GM13977 (cell line): ENCODE measurements at regions not wholly inside any gene's neighbourhood (a gene's known extent, or its start where the extent isn't known, plus 50 kb on each side); places are given as distances from the start of the nearest gene placed in this dataset.
"Not testable (repeated sequence)": the region's sequence is repeated elsewhere in the genome, so short reads cannot be mapped to it uniquely, and the experiment has no call there.

Source experiments
- DNase-seq: peaks from one replicate; pipeline ENCODE4 v3.0.0; 2012; ENCODE audit warnings: low spot score
- CTCF ChIP-seq: IDR thresholded peaks from 2 replicates; pipeline ENCODE4 v1.5.1; 2012; ENCODE audit warnings: mild to moderate bottlenecking, control low read depth; ENCODE audit not compliant: insufficient read depth; ENCODE audit errors: extremely low read depth, missing control alignments
- in situ Hi-C: fragments of 300-500 bp; cut with MboI; formaldehyde crosslinking; loops from one replicate; pipeline ENCODE4 v1.12.0; 2022; ENCODE audit warnings: low sequenced_read_pairs, low pct_unique_long_range_greater_than_20kb, mixed read lengths, inconsistent platforms; ENCODE audit not compliant: unreplicated experiment

DNA sequence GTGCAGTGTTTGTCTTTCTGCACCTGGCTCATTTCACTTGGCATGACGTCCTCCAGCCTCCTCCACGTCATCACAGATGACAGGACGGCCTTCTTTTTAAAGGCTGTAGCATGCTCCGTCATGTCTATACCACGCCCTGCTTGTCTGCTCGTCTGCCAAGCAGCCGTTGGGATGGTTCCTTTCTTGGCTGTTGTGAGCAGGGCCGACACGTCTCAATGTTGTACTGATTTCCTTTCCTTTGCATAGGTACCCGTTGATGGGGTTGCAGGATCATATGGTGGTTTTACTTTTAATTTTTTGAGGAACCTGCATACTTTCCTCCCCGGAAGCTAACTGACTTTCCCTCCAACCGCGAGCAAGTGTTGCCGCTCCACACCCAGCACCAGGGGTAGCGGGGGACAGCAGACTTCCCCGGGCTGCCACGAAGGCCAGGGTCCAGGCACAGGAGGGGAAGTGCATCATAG is 212.2 kb upstream of the ZNF469 start:
- no peak for TF ChIP-seq CTCF
- in situ Hi-C loops = no loop called here
- no peak for DNase-seq

- in situ Hi-C loops, DNase-seq: not testable (repeated sequence)
Measured at GRCh38 chr16:88171126-88171525, 211.6 kb upstream of the ZNF469 start.

GRCh38 chr16:88176184-88176583 is 206.6 kb upstream of the ZNF469 start:
- DNase-seq, in situ Hi-C loops: not testable (repeated sequence)

- in situ Hi-C loops, DNase-seq: not testable (repeated sequence)
Measured at GRCh38 chr16:88176591-88177180, 206.1 kb upstream of the ZNF469 start.

GRCh38 chr16:88178251-88178650 is 204.5 kb upstream of the ZNF469 start:
- in situ Hi-C loops = not testable (repeated sequence)

GRCh38 chr16:88178896-88179295 is 203.9 kb upstream of the ZNF469 start:
- DNase-seq, in situ Hi-C loops: not testable (repeated sequence)

More at GRCh38 chr16:88178251-88178650, 204.5 kb upstream of the ZNF469 start:
- DNase-seq = not testable (repeated sequence)

GRCh38 chr16:88182967-88183881 is 199.5 kb upstream of the ZNF469 start:
- not testable (repeated sequence) for DNase-seq

GRCh38 chr16:88184053-88184452 is 198.7 kb upstream of the ZNF469 start:
- in situ Hi-C loops, DNase-seq: not testable (repeated sequence)

More at GRCh38 chr16:88182967-88183881, 199.5 kb upstream of the ZNF469 start:
- in situ Hi-C loops = not testable (repeated sequence)

- DNase-seq, in situ Hi-C loops: not testable (repeated sequence)
Measured at GRCh38 chr16:88184566-88185355, 198.0 kb upstream of the ZNF469 start.

GRCh38 chr16:88185406-88185805 is 197.4 kb upstream of the ZNF469 start:
- in situ Hi-C loops, DNase-seq: not testable (repeated sequence)

- DNase-seq, in situ Hi-C loops: not testable (repeated sequence)
Measured at GRCh38 chr16:88185976-88186888, 196.5 kb upstream of the ZNF469 start.

GRCh38 chr16:88186889-88187870 is 195.6 kb upstream of the ZNF469 start:
- DNase-seq, in situ Hi-C loops: not testable (repeated sequence)

DNA sequence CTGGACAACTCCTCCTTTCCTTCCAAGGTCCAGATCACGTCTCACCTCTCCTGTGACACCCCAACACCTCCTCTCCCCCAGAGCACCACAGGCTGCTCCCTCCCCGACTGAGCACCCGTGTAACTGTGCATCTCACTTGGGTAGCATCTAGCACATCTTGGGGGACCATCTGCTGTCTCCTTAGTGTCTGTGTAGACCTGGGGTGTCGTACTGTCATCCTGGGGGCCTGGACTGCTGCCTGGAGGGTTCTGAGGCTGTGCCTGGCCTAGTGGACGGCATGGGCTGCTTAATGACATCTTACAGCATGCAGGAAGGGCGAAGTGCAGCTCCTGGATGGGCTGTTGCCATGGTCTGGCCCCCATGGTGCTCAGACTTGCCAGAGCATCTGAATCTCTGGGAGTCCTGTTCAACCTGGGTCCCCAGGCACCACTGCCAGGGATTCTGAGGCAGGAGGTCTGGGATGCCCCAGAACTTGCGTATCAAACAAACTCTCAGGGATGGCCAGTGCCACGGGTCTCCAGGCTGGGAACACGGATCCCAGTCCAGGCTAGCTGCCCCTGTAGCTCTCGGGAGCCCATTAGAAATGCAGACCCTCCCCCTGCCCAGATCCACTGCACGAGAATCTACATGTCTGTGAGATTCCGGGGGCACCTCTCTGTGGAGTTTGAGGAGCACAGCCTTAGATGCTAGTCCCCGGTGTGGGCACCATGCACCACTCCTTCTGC is 194.4 kb upstream of the ZNF469 start:
- in situ Hi-C loops = not testable (repeated sequence)

GRCh38 chr16:88190592-88191095 is 192.1 kb upstream of the ZNF469 start:
- in situ Hi-C loops, DNase-seq: not testable (repeated sequence)

More for the DNA sequence above, 194.4 kb upstream of the ZNF469 start:
- DNase-seq = not testable (repeated sequence)
